ENCODE measurements at regions not wholly inside any gene's neighbourhood (a gene's known extent, or its start where the extent isn't known, plus 50 kb on each side); places are given as distances from the start of the nearest gene placed in this dataset.

DNA sequence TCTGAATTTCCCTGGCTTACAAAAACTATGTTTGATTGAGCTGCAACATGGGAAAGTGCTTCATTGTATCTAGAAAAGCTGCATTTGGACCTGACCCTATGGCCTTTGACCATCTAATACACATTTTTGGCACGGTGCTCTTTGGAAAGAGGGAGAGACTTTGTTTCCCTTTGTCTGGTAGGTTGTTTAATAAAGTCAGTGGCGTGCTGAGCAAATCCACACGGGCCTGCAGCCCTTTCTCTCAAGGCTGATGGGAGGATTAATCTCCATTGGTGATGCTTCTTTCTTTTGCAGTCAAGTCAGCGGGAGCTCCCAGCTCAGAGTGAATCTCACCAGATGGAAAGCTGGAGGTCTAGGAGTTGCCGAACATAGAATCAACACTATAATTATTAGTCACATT is 314.7 kb upstream of the CNR1 start:
- TF ChIP-seq, protein P1, sequence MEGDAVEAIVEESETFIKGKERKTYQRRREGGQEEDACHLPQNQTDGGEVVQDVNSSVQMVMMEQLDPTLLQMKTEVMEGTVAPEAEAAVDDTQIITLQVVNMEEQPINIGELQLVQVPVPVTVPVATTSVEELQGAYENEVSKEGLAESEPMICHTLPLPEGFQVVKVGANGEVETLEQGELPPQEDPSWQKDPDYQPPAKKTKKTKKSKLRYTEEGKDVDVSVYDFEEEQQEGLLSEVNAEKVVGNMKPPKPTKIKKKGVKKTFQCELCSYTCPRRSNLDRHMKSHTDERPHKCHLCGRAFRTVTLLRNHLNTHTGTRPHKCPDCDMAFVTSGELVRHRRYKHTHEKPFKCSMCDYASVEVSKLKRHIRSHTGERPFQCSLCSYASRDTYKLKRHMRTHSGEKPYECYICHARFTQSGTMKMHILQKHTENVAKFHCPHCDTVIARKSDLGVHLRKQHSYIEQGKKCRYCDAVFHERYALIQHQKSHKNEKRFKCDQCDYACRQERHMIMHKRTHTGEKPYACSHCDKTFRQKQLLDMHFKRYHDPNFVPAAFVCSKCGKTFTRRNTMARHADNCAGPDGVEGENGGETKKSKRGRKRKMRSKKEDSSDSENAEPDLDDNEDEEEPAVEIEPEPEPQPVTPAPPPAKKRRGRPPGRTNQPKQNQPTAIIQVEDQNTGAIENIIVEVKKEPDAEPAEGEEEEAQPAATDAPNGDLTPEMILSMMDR (IDR thresholded peaks at IDR 0.05): no peak
- TF ChIP-seq POLR2A (IDR thresholded peaks at IDR 0.05): no peak
